Left lung (tissue), 4 donors: ENCODE measurements at regions not wholly inside any gene's neighbourhood (a gene's known extent, or its start where the extent isn't known, plus 50 kb on each side); places are given as distances from the start of the nearest gene placed in this dataset.

Experiments
- ATAC-seq: fragments of 200-7000 bp; cut with Tn5 transposase; one replicate; pipeline ENCODE4 v1.9.1; 2020; ENCODE audit warnings: moderate library complexity
- DNase-seq, 4 donors: peaks; one replicate each; pipeline ENCODE4 v3.0.0-alpha.2; 2013 to 2020
- H3K27ac ChIP-seq, 2 donors: fragments of 200-600 bp; sonication (generic) in 1 of 2; one replicate each; pipeline versions ENCODE4 v1.5.0 to v1.8.0; 2020 to 2021
- H3K27me3 ChIP-seq, 2 donors: fragments of 200-600 bp; sonication (generic) in 1 of 2; one replicate each; pipeline versions ENCODE4 v1.5.0 to v1.8.0; 2020 to 2021
- H3K36me3 ChIP-seq, 2 donors: fragments of 200-600 bp; sonication (generic) in 1 of 2; one replicate each; pipeline versions ENCODE4 v1.5.0 to v1.8.0; 2020 to 2021
- H3K4me1 ChIP-seq, 2 donors: fragments of 200-600 bp; one replicate each; pipeline ENCODE4 v1.8.0; 2021
- H3K4me3 ChIP-seq, 2 donors: fragments of 200-600 bp; sonication (generic) in 1 of 2; one replicate each; pipeline versions ENCODE4 v1.5.0 to v1.8.0; 2020 to 2021; ENCODE audit warnings: mild to moderate bottlenecking in 1 of 2
- H3K9me3 ChIP-seq, 2 donors: fragments of 200-600 bp; sonication (generic) in 1 of 2; one replicate each; pipeline versions ENCODE4 v1.5.0 to v1.8.0; 2020 to 2021
- CTCF ChIP-seq, 2 donors: fragments of 200-600 bp; sonication (generic) in 1 of 2; IDR thresholded peaks; one replicate each; pipeline versions ENCODE4 v1.5.0 to v1.8.0; 2021; ENCODE audit warnings: antibody characterized with exemption in 2 of 2
- intact Hi-C, 2 donors: fragments of 100-400 bp; cut with DNase I; formaldehyde crosslinking; loops; one replicate each; pipeline versions ENCODE4 v1.11.2 to v1.14.2; 2022
- donor health status: DM: no; HTN: yes; CAD: no.
- donor health status: DM: no; HTN: no; CAD: no.

DNA sequence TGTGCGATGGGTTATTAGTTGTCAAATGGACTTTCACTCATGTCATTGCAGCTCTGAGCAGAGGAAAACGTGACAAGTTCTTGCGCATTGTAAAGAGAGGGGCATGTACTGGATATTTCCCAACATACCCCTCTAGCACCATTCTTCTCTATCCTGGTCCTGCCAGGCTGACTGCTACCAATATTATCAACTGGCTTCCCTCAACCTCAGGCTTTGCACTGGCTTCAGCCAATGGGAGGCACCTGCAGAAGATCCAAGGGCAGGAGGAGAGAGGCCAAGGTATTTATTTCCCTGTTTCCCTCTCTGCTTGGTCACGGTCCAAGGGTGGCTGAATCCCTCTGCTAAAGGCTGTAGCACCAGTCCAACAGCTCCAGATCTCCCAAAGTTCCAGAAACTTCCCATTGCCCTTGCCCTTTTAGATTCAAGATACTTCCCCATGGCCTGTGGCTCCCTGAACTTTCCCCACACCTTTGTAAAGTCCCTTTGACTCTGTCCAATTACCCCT, 175.6 kb upstream of the NECTIN1 start:
- ATAC-seq (no peak), DNase-seq (no peak)
- no peak for TF ChIP-seq CTCF (IDR thresholded peaks at IDR 0.05)
- H3K27ac ChIP-seq: no peak overlapping the region
- H3K36me3 ChIP-seq: no peaks in the 10 kb centered on the region
- H3K4me3 ChIP-seq: no peak overlapping the region
- intact Hi-C loops: no loop called here
- H3K9me3 ChIP-seq: no peaks in the 10 kb centered on the region
- H3K27me3 ChIP-seq: peaks cover 0 to 17% of the 10 kb centered on the region in 2 donors
- H3K4me1 ChIP-seq: no peaks in the 10 kb centered on the region

DNA sequence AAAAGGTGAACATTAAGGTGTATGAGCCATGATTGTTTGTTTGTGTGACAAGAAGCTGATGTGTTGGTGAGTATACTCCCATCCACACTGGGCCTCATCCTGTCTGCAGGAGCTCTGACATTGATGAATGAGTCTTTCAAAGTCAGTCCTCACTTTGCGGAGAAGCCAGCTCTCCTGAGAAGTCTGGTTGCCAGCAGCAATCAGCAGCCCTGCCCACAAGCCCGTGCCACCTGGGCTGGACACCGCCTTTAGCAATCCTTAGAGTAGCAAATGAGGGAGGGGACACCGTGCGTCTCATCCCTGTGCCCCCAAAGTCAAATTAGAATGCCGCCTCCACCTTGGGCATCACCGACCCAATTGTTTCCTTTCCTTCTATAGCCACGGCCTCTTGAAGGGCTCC, 174.8 kb upstream of the NECTIN1 start:
- TF ChIP-seq CTCF (IDR thresholded peaks at IDR 0.05): no peak
- peaks cover 0 to 14% of the 10 kb centered on the region in 2 donors for H3K27me3 ChIP-seq
- no peak overlapping the region for H3K4me3 ChIP-seq
- H3K4me1 ChIP-seq: no peaks in the 10 kb centered on the region
- no peak overlapping the region for H3K27ac ChIP-seq
- DNase-seq (no peak), ATAC-seq (no peak)
- intact Hi-C loops: no loop called here
- H3K9me3 ChIP-seq: no peaks in the 10 kb centered on the region
- H3K36me3 ChIP-seq: no peaks in the 10 kb centered on the region

- Histone ChIP-seq H3K4me1 (no peaks in the 10 kb centered on the region), H3K9me3 (no peaks in the 10 kb centered on the region), H3K27me3 (peaks cover 0 to 9% of the 10 kb centered on the region in 2 donors), H3K4me3 (no peak overlapping the region), H3K36me3 (no peaks in the 10 kb centered on the region), H3K27ac (no peak overlapping the region)
- TF ChIP-seq CTCF (IDR thresholded peaks at IDR 0.05): no peak
- ATAC-seq (no peak), DNase-seq (no peak)
- intact Hi-C loops: no loop called here
Observed at GRCh38 chr11:119903389-119903788, 174.4 kb upstream of the NECTIN1 start.

DNA sequence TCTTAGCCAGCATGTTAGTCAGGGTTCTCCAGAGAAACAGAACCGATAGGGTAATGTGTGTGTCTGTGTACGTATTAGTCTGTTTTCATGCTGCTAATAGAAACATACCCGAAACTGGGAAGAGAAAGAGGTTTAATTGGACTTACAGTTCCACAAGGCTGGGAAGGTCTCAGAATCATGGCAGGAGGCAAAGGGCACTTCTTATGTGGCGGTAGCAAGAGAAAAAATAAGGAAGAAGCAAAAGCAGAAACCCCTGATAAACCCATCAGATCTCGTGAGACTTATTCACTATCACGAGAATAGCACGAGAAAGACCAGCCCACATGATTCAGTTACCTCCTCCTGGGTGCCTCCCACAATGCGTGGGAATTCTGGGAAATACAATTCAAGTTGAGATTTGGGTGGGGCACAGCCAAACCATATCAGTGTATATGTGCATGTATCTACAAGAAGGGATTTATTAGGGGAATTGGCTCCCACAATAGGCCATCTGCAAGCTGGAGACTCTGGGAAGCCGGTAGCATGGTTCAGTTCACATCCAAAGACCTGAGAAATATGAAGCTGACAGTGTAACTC, 173.7 kb upstream of the NECTIN1 start:
- Histone ChIP-seq H3K27me3 (peaks cover 0 to 6% of the 10 kb centered on the region in 2 donors), H3K4me3 (no peak overlapping the region), H3K4me1 (no peaks in the 10 kb centered on the region), H3K27ac (no peak overlapping the region), H3K9me3 (no peaks in the 10 kb centered on the region), H3K36me3 (no peaks in the 10 kb centered on the region)
- DNase-seq (no peak), ATAC-seq (no peak)
- intact Hi-C loops: no loop called here
- no peak for TF ChIP-seq CTCF (IDR thresholded peaks at IDR 0.05)

- Histone ChIP-seq H3K4me3 (no peak overlapping the region), H3K27ac (no peak overlapping the region), H3K36me3 (no peaks in the 10 kb centered on the region), H3K4me1 (no peaks in the 10 kb centered on the region), H3K9me3 (no peaks in the 10 kb centered on the region), H3K27me3 (no peaks in the 10 kb centered on the region)
- DNase-seq: no peak
- intact Hi-C loops: no loop called here
- ATAC-seq: no peak
- TF ChIP-seq CTCF (IDR thresholded peaks at IDR 0.05): no peak
Observed at GRCh38 chr11:119901657-119902577, 172.9 kb upstream of the NECTIN1 start.
